ENCODE measurements at regions not wholly inside any gene's neighbourhood (a gene's known extent, or its start where the extent isn't known, plus 50 kb on each side); places are given as distances from the start of the nearest gene placed in this dataset.

GRCh38 chr12:111227476-111228420 lies 141.1 kb downstream of the PHETA1 start:
- ATAC-seq (ENCODE audit: insufficient read depth, low FRiP score) (no peak), DNase-seq (no peak)
- Histone ChIP-seq H3K36me3 (ENCODE audit: control insufficient read depth in 4 of 4, insufficient read depth in 4 of 4, low read length in 4 of 4) (no peaks in the 10 kb centered on the region), H3K27ac (ENCODE audit: low read depth in 1 of 2, low read length in 1 of 2) (no peak overlapping the region), H3K4me1 (ENCODE audit: control insufficient read depth in 5 of 5, insufficient read depth in 5 of 5, low read length in 5 of 5) (peaks cover 0 to 4% (median 0%) of the 10 kb centered on the region in 5 donors), H3K27me3 (ENCODE audit: control insufficient read depth in 3 of 3, insufficient read depth in 3 of 3, low read length in 2 of 3) (peaks cover 0 to 3% (median 0%) of the 10 kb centered on the region in 3 donors), H3K4me3 (no peak overlapping the region), H3K9me3 (ENCODE audit: control insufficient read depth in 4 of 4, insufficient read depth in 3 of 4, low read length in 3 of 4) (peaks cover 0 to 6% (median 0%) of the 10 kb centered on the region in 4 donors), H3K9ac (ENCODE audit: insufficient read depth in 1 of 2, low read length in 2 of 2) (no peak overlapping the region)
- 70 to 81% methylated on average over 10 of the region's 10 CpGs for WGBS, 2 donors
- TF ChIP-seq CTCF (IDR thresholded peaks at IDR 0.05; ENCODE audit: control extremely low read depth, extremely low read depth), result no peak

- H3K4me1 ChIP-seq (ENCODE audit: control insufficient read depth in 5 of 5, insufficient read depth in 5 of 5, low read length in 5 of 5), result peaks cover 0 to 4% (median 0%) of the 10 kb centered on the region in 5 donors
- peaks cover 0 to 3% (median 0%) of the 10 kb centered on the region in 3 donors for H3K27me3 ChIP-seq (ENCODE audit: control insufficient read depth in 3 of 3, insufficient read depth in 3 of 3, low read length in 2 of 3)
- ATAC-seq (ENCODE audit: insufficient read depth, low FRiP score) (no peak), DNase-seq (no peak)
- H3K4me3 ChIP-seq, result no peak overlapping the region
- 87 to 95% methylated on average over 21 of the region's 21 CpGs for WGBS, 2 donors
- H3K9ac ChIP-seq (ENCODE audit: insufficient read depth in 1 of 2, low read length in 2 of 2), result no peak overlapping the region
- H3K9me3 ChIP-seq (ENCODE audit: control insufficient read depth in 4 of 4, insufficient read depth in 3 of 4, low read length in 3 of 4), result peaks cover 0 to 6% (median 0%) of the 10 kb centered on the region in 4 donors
- H3K36me3 ChIP-seq (ENCODE audit: control insufficient read depth in 4 of 4, insufficient read depth in 4 of 4, low read length in 4 of 4), result no peaks in the 10 kb centered on the region
- no peak for TF ChIP-seq CTCF (IDR thresholded peaks at IDR 0.05; ENCODE audit: control extremely low read depth, extremely low read depth)
- H3K27ac ChIP-seq (ENCODE audit: low read depth in 1 of 2, low read length in 1 of 2), result no peak overlapping the region
These were observed 142.2 kb downstream of the PHETA1 start for GRCh38 chr12:111226680-111227079.

GRCh38 chr12:111225307-111225706 lies 143.6 kb downstream of the PHETA1 start:
- no peak for DNase-seq
- H3K9ac ChIP-seq (ENCODE audit: insufficient read depth in 1 of 2, low read length in 2 of 2), result no peak overlapping the region
- no peaks in the 10 kb centered on the region for H3K27me3 ChIP-seq (ENCODE audit: control insufficient read depth in 3 of 3, insufficient read depth in 3 of 3, low read length in 2 of 3)
- H3K9me3 ChIP-seq (ENCODE audit: control insufficient read depth in 4 of 4, insufficient read depth in 3 of 4, low read length in 3 of 4), result peaks cover 0 to 6% (median 0%) of the 10 kb centered on the region in 4 donors
- H3K27ac ChIP-seq (ENCODE audit: low read depth in 1 of 2, low read length in 1 of 2), result no peak overlapping the region
- peaks cover 0 to 4% (median 0%) of the 10 kb centered on the region in 5 donors for H3K4me1 ChIP-seq (ENCODE audit: control insufficient read depth in 5 of 5, insufficient read depth in 5 of 5, low read length in 5 of 5)
- TF ChIP-seq CTCF (IDR thresholded peaks at IDR 0.05; ENCODE audit: control extremely low read depth, extremely low read depth), result no peak
- no peak for ATAC-seq (ENCODE audit: insufficient read depth, low FRiP score)
- WGBS, 2 donors, result 77 to 78% methylated on average over 6 of the region's 6 CpGs
- H3K36me3 ChIP-seq (ENCODE audit: control insufficient read depth in 4 of 4, insufficient read depth in 4 of 4, low read length in 4 of 4), result no peaks in the 10 kb centered on the region
- H3K4me3 ChIP-seq, result no peak overlapping the region

All from lung (tissue), 11 donors.